Body of pancreas (tissue), 4 donors: ENCODE measurements at regions not wholly inside any gene's neighbourhood (a gene's known extent, or its start where the extent isn't known, plus 50 kb on each side); places are given as distances from the start of the nearest gene placed in this dataset.

Source experiments
- POLR2A ChIP-seq, 3 donors: fragments of 450-650 bp; IDR thresholded peaks; one replicate each; pipeline ENCODE4 v1.6.1; 2016; ENCODE audit warnings: antibody characterized with exemption in 3 of 3, mild to moderate bottlenecking in 2 of 3
- TF ChIP-seq, protein P1 (sequence below), 7 experiments: fragments of 450-650 bp in 4 of 7; fragments of 200-600 bp in 3 of 7; sonication (generic) in 3 of 7; IDR thresholded peaks; one replicate each; pipeline ENCODE4 v1.5.1; 2016 to 2019; ENCODE audit warnings: antibody characterized with exemption in 7 of 7

DNA sequence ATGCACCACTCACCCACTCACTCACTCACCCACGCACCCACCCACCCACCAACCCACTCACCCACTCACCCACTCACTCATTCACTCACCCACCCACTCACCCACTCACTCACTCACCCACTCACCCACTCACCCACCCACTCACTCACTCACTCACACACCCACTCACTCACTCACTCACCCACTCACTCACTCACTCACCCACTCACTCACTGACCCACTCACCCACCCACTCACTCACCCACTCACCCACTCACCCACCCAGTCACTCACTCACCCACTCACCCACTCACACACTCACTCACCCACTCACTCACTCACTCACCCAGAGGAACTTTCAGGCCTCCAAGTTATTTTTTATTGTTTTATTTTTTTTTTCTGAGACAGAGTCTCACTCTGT is 93.1 kb upstream of the MKI67 start:
- no peak for TF ChIP-seq POLR2A (IDR thresholded peaks at IDR 0.05)
- TF ChIP-seq, protein P1, sequence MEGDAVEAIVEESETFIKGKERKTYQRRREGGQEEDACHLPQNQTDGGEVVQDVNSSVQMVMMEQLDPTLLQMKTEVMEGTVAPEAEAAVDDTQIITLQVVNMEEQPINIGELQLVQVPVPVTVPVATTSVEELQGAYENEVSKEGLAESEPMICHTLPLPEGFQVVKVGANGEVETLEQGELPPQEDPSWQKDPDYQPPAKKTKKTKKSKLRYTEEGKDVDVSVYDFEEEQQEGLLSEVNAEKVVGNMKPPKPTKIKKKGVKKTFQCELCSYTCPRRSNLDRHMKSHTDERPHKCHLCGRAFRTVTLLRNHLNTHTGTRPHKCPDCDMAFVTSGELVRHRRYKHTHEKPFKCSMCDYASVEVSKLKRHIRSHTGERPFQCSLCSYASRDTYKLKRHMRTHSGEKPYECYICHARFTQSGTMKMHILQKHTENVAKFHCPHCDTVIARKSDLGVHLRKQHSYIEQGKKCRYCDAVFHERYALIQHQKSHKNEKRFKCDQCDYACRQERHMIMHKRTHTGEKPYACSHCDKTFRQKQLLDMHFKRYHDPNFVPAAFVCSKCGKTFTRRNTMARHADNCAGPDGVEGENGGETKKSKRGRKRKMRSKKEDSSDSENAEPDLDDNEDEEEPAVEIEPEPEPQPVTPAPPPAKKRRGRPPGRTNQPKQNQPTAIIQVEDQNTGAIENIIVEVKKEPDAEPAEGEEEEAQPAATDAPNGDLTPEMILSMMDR (IDR thresholded peaks at IDR 0.05), result no peak
